Body of pancreas (tissue), 4 donors: ENCODE measurements at regions not wholly inside any gene's neighbourhood (a gene's known extent, or its start where the extent isn't known, plus 50 kb on each side); places are given as distances from the start of the nearest gene placed in this dataset.

Source experiments
- CTCF ChIP-seq, 7 experiments: fragments of 450-650 bp in 4 of 7; fragments of 200-600 bp in 3 of 7; sonication (generic) in 3 of 7; IDR thresholded peaks; one replicate each; pipeline ENCODE4 v1.5.1; 2016 to 2019; ENCODE audit warnings: antibody characterized with exemption in 7 of 7
- POLR2A ChIP-seq, 3 donors: fragments of 450-650 bp; IDR thresholded peaks; one replicate each; pipeline ENCODE4 v1.6.1; 2016; ENCODE audit warnings: antibody characterized with exemption in 3 of 3, mild to moderate bottlenecking in 2 of 3

GRCh38 chr5:143886096-143886495 is 74.1 kb downstream of the HMHB1 start:
- TF ChIP-seq POLR2A (IDR thresholded peaks at IDR 0.05) (no peak), CTCF (IDR thresholded peaks at IDR 0.05) (no peak)
